ENCODE measurements at regions not wholly inside any gene's neighbourhood (a gene's known extent, or its start where the extent isn't known, plus 50 kb on each side); places are given as distances from the start of the nearest gene placed in this dataset.
"Not testable (repeated sequence)": the region's sequence is repeated elsewhere in the genome, so short reads cannot be mapped to it uniquely, and the experiment has no call there.

DNA sequence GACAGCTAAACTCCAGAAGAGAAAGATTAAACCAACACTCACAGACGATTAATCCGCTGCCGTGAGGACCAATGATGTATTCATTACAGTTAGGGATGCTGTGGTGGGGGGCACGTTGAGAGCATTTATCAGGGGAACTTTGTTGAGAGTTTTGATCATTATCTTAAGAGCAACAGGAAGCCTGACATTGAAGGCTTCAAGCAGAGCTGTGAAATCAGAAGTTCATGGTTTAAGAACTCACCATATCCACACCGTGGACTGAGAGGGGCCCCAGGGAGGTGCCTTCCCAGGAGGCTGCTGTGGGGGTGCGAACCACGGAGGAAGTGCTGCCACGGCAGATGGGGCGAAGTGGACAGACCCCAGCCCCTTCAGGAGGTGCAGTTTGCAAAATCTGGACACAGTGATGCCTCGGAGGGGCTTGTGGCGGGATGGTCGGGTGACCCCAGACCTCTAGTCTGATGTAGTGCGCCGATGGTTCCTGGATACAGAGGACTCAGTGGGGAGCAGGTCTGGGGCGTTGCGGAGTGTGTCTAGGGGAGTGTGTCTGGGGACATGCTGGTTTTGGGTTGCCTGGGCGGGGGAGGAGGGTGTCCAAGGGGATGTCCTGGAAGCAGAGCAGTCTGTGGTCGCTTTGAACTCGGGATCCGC is 73.0 kb downstream of the DIO3 start:
- DNase-seq (ENCODE audit: low read depth in 4 of 4, low spot score in 3 of 4) = no peak

DNA sequence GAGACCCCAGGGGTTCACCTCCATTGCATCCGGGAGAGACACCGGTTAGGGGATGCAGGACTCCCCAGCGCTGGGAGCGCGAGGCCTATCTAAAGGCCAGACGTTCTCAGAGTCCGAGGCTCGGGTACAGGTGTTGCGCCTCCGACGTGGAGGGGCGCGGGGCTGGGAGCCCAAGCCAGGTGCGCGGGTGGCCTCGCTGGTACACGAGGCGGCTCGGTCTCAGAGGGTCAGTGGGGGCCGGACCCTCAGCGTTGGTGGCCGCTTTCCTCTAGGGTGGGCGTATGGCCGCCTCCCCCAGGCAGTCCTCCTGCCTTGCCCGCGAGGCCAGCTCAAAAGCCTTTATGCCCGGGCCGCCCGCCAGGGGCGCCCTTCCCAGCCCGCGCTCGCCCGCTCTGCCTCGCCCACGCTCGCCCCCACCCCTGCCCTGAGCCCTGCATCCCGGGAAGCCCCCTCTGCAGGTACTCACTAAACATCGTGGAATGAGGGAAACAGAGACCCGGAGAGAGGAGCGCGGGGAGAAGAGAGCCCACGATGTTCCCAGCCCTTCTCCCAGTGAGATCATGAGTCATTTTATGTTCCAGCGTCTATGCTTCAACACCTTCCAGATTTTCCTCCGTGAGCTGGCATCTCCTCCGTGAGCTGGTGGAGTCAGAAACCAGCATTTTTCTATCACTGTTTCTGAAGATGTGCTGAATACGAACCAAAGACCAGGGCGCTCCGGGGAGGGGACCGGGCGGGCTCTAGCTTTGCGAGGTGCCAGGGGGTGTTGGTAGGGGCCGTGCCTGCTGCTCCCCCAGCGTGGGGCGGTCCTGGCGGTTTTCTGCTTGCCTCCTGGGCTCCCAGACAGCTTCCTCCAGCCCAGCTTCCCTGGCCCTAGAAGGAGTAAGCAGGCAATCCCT is 73.8 kb downstream of the DIO3 start:
- no peak for DNase-seq (ENCODE audit: low read depth in 4 of 4, low spot score in 3 of 4)

DNA sequence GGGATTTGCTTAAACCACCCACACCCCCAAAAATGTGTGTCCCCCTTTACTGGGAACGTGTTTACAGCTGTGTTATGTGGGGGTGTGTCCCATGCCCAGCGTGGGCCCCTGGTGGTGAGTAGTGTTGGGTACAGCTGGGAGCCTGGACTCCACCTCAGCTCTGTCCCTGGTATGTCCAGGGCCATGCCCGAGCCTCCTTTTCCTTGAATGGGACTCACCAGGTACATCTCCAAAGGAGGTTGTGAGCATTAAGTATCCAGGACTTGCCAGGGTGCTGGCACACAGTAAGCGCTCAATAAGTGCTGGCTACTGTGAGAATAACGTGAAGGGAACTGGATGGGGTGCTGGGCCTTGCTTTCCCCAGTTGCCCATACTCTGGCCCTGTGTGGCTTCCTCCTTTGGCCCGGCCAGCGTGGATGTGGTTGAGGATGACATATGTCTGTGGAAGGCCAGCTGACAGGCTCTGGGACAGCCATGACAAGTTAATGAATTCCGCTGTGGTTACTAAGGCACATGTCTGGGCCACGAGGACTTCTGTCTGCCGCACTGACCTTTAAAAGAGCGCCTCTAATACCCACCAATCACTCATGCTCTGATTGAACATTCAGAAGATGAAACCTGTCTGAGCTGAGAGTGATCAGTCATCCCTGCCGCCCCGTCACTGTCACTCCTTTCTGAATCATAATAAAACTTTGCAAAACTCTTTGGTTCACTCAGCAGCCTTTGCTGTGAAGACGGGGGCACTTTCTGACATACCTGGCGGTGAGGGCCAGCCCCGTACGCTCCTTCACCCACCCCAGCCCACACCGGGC is 74.7 kb downstream of the DIO3 start:
- no peak for DNase-seq (ENCODE audit: low read depth in 4 of 4, low spot score in 3 of 4)

DNA sequence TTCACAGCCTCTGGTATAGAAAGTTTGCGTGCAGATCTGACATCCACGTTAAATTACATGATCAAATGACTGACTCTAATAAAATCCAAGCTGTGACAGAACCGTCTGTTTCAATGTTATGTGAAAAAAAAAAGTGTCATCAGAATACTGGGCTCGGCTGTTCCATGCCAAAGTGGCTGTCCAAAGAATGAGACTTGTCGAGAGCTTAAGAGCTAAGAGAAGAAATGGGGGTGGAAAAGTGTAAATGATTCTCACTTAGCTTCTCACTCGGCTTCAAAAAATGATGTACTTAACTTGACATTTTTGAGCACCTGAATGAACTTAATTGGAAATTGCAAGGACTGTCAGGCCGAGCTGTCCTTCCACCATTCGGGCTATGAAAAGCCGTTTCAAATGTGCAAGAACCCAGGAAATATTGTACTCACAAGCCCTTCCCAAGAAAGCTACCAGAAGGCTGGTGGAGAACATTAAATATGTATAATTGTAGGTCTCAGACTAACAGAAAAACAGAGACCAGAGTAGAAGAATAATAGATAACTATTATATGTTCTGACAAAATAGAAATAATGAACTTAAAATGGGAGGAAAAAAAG is 78.0 kb downstream of the DIO3 start:
- DNase-seq (ENCODE audit: low read depth in 4 of 4, low spot score in 3 of 4) = no peak

DNA sequence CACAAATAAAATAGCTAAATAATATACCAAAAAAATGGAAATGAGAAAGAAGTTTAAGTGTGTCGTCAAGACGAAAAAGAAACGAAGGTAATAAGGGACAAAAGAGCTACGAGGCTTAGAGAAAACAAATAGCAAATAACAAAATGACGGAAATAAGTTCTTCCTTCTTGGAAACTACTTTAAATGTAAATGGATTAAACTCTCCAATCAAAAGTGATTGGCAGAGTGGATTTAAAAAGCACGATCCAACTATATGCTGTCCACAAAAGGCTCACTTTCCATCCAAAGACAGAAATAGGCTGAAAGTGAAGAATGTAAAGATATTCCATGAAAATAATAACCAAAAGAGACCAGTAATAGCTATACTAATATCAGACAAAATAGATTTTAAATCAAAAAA is 82.4 kb downstream of the DIO3 start:
- no peak for DNase-seq (ENCODE audit: low read depth in 4 of 4, low spot score in 3 of 4)

DNA sequence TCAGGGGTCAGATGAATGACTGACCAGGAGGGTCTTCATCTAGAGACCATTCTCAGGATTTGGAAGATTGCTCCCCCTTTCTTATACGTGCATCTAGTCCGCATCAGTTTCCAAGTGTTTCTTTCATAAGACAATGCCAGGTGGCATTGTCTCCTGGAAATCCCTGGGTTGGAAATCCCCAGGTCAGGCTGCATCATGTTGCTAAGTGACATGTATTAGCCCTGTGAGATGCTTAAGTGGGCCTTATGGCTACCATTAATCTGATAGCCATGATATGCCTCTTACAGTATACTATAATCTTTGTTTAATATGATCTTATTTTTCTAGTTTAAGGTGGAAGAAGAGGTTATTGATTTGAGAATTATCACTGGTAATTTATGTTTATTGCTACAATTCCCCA is 92.8 kb downstream of the DIO3 start:
- DNase-seq (ENCODE audit: low read depth in 4 of 4, low spot score in 3 of 4) = no peak

DNA sequence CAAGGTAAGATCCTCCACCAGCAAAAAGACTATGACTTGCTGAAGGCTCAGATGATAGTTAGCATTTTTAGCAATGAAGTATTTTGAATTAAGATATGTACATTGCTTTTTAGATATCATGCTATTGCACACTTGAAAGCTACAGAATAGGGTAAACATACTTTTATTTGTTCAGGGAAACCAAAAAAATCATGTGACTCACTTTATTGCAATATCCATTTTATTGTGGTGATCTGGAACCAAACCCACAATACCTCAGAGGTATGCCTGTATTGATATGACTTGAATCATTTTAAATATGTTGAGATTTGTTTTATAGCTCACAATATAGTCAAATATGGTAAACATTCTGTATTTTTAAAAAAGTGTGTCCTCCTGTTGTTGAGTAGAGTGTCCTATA is 96.1 kb downstream of the DIO3 start:
- no peak for DNase-seq (ENCODE audit: low read depth in 4 of 4, low spot score in 3 of 4)

DNA sequence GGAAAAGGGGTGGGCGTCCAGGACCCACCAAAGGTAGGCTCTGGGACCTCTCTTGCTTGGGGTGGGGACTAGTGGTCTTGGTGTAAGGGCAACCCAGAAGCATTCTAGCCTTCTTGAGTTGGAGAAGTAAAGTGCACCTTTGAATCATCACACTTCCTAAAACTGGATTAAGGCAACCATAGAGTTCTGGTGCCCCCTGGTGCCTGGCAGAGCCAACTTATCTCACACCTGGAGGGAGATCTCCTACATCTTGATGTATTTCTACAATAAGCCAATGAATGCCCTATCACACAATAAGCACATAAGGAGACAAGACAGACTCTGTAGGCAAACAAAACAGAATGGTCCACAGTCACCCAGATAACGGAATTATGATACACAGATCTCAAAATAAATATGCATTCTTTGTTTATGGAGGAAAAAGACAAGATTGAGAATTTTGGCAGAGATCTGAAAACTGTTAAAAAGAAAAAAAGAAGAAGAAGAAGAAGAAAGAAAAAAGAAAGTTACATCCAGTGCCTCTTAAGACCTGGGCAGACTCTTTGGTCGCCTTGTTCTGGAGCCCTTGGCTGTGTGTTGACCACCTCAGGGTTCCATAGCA is 95.9 kb upstream of the PPP2R5C start:
- peak; percentile 5 to 20 (median 14) for DNase-seq (ENCODE audit: low read depth in 4 of 4, low spot score in 3 of 4)

DNA sequence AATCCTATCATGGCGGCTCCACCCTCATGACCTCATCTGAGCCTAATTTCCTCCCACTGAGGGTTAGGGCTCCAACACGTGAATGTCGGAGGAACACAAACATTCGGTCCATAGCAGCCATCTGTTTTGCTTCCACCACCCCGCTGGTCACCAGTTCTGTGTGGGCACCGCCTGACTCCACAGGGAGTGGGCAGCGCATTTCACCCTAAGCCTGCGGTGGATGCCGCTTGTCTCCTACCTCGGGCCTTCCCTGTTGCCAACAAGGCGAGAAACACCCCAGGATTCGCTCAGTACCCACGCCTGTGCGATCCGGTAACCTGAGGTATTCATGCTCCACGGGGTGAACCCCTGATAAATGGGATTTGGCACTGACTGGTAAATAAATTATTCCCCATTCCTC is 95.2 kb upstream of the PPP2R5C start:
- no peak for DNase-seq (ENCODE audit: low read depth in 4 of 4, low spot score in 3 of 4)

DNA sequence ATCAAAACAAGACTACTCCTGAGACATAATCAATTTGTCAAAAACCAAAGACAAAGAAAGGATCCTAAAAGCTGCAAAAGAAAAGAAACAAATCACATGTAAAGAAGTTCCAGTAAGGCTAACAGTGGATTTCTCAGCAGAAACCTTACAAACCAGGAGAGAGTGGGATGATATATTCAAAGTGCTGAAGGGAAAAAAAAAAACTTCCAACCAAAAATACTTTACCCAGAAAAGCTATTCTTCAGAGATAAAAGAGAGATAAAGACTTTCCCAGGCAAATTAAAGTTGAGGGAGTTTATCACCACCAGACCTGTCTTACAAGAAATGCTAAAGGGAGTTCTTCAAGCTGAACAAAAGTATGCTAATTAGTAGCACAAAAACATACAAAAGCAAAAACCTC is 91.9 kb upstream of the PPP2R5C start:
- no peak for DNase-seq (ENCODE audit: low read depth in 4 of 4, low spot score in 3 of 4)

DNA sequence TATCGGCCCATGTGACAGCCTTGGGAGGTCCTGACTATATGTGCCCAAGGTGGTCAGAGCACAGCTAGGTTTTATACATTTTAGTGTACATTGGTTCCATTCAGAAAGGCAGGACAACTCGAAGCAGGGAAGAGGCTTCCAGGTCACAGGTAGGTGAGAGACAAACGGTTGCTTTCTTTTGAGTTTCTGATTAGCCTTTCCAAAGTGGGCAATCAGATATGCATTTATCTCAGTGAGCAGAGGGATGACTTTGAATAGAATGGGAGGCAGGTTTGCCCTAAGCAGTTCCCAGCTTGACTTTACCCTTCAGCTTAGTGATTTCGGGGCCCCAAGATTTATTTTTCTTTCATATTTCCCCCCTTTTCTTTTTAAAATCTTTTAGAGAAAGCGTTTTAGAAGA is 87.6 kb upstream of the PPP2R5C start:
- DNase-seq (ENCODE audit: low read depth in 4 of 4, low spot score in 3 of 4) = no peak

DNA sequence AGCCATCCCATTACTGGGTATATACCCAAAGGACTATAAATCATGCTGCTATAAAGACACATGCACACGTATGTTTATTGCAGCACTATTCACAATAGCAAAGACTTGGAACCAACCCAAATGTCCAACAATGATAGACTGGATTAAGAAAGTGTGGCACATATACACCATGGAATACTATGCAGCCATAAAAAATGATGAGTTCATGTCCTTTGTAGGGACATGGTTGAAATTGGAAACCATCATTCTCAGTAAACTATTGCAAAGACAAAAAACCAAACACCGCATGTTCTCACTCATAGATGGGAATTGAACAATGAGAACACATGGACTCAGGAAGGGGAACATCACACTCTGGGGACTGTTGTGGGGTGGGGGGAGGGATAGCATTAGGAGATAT is 85.7 kb upstream of the PPP2R5C start:
- DNase-seq (ENCODE audit: low read depth in 4 of 4, low spot score in 3 of 4) = not testable (repeated sequence)

DNA sequence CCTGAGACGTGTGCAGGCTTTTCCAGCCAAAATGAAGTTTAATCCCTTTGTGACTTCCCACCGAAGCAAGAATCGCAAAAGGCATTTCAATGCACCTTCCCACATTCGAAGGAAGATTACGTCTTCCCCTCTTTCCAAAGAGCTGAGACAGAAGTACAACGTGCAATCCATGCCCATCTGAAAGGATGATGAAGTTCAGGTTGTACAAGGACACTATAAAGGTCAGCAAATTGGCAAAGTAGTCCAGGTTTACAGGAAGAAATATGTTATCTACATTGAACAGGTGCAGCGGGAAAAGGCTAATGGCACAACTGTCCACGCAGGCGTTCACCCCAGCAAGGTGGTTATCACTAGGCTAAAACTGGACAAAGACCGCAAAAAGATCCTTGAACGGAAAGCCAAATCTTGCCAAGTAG is 83.6 kb upstream of the PPP2R5C start:
- DNase-seq (ENCODE audit: low read depth in 4 of 4, low spot score in 3 of 4) = not testable (repeated sequence)

DNA sequence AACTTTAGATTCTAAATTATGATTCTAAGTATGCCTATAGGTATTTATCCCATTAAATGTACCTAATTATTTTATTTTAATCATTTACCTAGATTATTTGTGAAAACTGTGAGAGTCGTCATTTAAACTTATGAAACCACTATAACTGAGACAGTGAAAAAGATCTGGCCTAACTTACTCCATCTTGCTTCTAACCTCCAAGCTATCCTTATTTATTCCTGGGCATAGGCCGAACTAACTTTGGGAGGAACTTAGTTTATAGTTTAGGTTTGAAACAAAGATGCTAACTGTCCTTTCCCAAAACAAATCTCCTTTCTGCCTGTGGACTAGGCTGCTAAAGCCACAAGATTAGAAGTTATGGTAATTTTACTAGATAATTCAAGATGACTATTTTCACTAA is 79.7 kb upstream of the PPP2R5C start:
- DNase-seq (ENCODE audit: low read depth in 4 of 4, low spot score in 3 of 4) = no peak

DNA sequence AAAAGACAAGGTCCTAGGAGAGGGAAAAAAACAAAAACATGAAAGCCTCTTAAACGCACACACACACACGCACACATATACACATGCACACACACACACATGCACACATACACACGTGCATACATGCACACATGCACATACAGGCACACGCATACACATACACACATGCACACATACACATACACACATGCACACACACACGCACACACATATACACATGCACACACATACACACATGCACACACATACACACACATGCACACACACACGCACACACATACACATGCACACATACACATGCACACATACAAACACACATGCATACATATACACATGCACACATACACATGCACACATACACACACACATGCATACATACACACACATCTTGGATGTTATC is 78.1 kb upstream of the PPP2R5C start:
- no peak for DNase-seq (ENCODE audit: low read depth in 4 of 4, low spot score in 3 of 4)

DNA sequence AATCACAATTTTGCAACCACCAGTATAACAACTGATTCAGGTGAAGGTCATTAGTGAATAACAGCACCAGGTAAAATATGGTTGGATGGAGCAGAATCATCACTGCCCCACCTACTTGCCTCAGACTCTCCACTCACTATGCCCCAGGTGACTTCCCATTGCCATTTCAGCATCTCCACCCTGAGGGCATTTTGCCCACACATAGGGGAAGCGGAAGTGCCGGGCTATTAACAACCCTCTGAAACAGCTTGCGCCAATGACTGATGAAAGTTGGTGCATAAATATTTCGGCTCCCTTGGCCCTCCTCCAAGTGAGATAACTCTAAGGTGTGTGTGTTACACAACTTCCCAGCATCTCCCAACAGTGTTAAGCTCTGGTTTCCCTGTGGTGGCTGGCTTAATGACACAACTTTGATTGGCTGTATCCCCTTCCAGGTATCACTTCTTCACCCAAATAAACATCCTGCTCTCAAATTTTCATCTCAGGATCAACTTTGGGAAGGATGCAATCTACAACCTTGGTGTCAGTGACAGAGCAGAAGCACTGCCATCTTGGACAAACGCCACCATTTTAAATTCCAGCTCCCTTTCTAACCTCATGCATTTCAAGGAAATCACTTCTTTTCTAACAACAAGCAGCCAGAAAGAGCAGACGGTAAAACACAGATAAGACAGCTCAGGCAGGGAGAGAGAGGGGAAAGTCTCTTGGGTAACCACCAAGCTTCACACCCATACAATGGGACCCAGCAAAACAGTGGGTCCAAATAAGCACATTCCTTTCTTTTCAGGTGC is 73.6 kb upstream of the PPP2R5C start:
- no peak for DNase-seq (ENCODE audit: low read depth in 4 of 4, low spot score in 3 of 4)

DNA sequence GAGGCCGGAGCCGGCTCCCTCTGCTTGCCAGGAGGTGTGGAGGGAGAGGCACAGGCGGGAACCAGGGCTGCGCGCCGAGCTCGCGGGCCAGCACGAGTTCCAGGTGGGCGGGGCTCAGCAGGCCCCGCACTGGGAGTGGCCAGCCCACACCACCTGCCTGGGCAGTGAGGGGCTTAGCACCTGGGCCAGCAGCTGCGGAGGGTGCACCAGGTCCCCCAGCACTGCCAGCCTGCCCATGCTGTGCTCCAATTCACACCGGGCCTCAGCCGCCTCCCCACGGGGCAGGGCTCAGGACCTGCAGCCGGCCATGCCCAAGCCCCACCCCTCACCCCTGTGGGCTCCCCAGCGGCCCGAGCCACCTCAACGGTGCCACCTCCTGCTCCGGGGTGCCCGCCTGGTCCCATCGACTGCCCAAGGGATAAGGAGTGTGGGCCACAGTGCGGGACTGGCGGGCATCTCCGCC is 72.4 kb upstream of the PPP2R5C start:
- no peak for DNase-seq (ENCODE audit: low read depth in 4 of 4, low spot score in 3 of 4)

DNA sequence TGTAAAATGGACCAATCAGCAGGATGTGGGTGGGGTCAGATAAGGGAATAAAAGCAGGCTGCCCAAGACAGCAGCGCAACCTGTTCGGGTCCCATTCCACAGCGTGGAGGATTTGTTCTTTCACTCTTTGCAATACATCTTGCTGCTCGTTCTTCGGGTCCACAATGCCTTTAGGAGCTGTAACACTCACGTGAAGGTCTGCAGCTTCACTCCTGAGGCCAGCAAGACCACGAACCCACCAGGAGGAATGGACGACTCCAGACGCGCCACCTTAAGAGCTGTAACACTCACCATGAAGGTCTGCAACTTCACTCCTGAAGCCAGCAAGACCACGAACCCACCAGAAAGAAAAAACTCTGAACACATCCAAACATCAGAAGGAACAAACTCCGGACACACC is 71.5 kb upstream of the PPP2R5C start:
- DNase-seq (ENCODE audit: low read depth in 4 of 4, low spot score in 3 of 4) = not testable (repeated sequence)

DNA sequence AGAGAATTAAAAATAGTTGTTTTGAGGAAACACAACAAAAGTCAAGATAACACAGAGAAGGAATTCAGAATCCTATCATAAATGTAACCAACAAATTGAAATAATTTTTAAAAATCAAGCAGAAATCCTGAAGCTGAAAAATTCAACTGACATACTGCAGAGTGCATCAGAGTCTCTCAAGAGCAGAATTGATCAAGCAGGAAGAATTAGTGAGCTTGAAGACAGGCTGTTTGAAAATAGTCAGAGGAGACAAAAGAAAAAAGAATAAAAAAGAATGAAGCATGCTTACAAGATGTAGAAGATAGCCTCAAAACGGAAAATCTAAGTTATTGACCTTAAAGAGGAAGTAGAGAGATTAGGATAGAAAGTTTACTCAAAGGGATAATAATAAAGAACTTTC is 65.8 kb upstream of the PPP2R5C start:
- no peak for DNase-seq (ENCODE audit: low read depth in 4 of 4, low spot score in 3 of 4)

DNA sequence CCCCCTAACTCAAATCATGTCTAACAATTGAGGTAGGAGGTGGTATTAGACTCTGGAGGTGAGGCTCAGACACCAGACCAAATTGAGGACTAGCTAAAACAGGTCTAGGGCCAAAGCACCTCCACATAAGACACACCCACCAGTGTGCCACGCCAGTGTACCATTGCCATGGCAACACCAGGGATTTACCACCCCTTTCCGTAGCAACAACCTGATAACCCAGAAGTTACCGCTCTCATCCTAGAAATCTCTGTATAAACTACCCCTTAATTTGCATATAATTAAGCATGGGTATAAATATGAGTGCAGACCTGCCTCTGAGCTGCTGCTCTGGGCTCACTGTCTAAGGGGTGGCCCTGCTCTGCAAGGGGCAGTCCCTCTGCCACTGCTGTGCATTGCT is 57.4 kb upstream of the PPP2R5C start:
- DNase-seq (ENCODE audit: low read depth in 4 of 4, low spot score in 3 of 4) = no peak
